Aorta (tissue), 5 donors: ENCODE measurements at regions not wholly inside any gene's neighbourhood (a gene's known extent, or its start where the extent isn't known, plus 50 kb on each side); places are given as distances from the start of the nearest gene placed in this dataset.

Experiments
- ATAC-seq: fragments of 200-7000 bp; cut with Tn5 transposase; one replicate; pipeline ENCODE4 v1.9.1; 2022; ENCODE audit warnings: moderate library complexity; ENCODE audit not compliant: low FRiP score
- DNase-seq, 2 donors: peaks; one replicate each; pipeline ENCODE4 v3.0.0-alpha.2; 2020
- H3K27ac ChIP-seq, 2 donors: one replicate each; pipeline ENCODE4 v1.5.1; 2013; ENCODE audit warnings: low read length in 2 of 2, mild to moderate bottlenecking in 2 of 2, moderate library complexity in 2 of 2, control low read depth in 1 of 2, inconsistent platforms in 1 of 2, low read depth in 1 of 2
- H3K27me3 ChIP-seq, 2 donors: one replicate each; pipeline ENCODE4 v1.6.1; 2013; ENCODE audit warnings: control low read depth in 1 of 2, low read length in 1 of 2, mild to moderate bottlenecking in 1 of 2, moderate library complexity in 1 of 2; ENCODE audit not compliant: insufficient read depth in 2 of 2, control insufficient read depth in 1 of 2
- H3K36me3 ChIP-seq, 2 donors: one replicate each; pipeline ENCODE4 v1.6.1; 2013; ENCODE audit warnings: control low read depth in 1 of 2, low read length in 1 of 2, mild to moderate bottlenecking in 1 of 2; ENCODE audit not compliant: insufficient read depth in 2 of 2, control insufficient read depth in 1 of 2
- H3K4me1 ChIP-seq, 2 donors: one replicate each; pipeline ENCODE4 v1.6.1; 2013; ENCODE audit warnings: low read length in 2 of 2, control low read depth in 1 of 2, mild to moderate bottlenecking in 1 of 2, moderate library complexity in 1 of 2; ENCODE audit not compliant: insufficient read depth in 2 of 2, control insufficient read depth in 1 of 2
- H3K4me3 ChIP-seq, 2 donors: one replicate each; pipeline ENCODE4 v1.5.1; 2013; ENCODE audit warnings: low read length in 2 of 2, control low read depth in 1 of 2, mild to moderate bottlenecking in 1 of 2
- H3K9me3 ChIP-seq: one replicate; pipeline ENCODE4 v1.6.1; 2013; ENCODE audit warnings: mild to moderate bottlenecking, low read length; ENCODE audit not compliant: control insufficient read depth
- WGBS, 2 donors: extraction: QIAGEN DNeasy Blood & Tissue Kit; methylation state at CpG; one replicate each; pipeline ENCODE4 v1.1.7; 2013; 5-methylcytosine and 5-hydroxymethylcytosine counted together
- intact Hi-C, 2 donors: fragments of 100-400 bp; cut with DNase I; formaldehyde crosslinking; loops; one replicate each; pipeline versions ENCODE4 v1.14.2 to v1.15.0; 2022
- donor health status: healthy with polysubstance abuse.
- donor health status: Bipolar disorder and iron deficiency.
- donor health status: DM: no; HTN: no; CAD: no.
- donor health status: DM: no; HTN: no; CAD: no.
- donor health status: DM: yes; HTN: yes; CAD: no.

DNA sequence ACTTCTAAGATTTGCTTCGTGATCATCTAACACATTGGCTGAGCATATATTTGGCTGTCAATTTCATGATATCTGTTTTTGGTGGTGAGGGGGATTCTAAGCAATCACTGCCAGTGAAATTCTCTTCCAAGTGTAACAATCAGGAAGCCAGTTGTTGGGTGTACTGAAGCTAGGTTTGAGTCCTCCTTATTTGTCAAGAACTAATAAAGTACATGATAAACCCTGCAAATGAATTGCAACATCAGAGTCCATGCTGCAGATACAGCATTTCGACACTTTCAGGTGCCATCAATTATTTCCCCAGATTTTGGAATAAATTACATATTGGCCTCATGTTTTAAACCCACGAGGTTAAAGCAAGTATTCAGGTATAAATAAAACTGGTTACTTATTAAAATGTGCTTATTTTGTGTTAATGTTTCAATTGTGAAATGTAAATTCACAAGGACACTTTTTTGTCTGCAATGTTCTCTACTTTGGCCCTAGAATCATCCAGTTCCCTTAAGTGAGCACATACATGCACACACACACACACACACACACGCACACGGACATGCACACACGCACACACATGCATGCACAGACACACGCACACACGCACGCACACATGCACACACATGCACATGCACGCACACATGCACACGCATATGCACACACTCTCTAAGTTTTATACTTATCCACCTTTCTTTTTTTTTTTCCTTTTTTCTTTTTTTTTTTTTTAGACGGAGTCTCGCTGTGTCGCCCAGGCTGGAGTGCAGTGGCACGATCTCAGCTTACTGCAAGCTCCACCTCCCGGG lies 510.2 kb upstream of the KLF6 start:
- Histone ChIP-seq H3K27me3 (no peaks in the 10 kb centered on the region), H3K27ac (no peak overlapping the region), H3K9me3 (no peaks in the 10 kb centered on the region), H3K4me3 (no peak overlapping the region), H3K4me1 (no peaks in the 10 kb centered on the region), H3K36me3 (no peaks in the 10 kb centered on the region)
- no peak for ATAC-seq
- DNase-seq: no peak
- intact Hi-C loops: no loop called here
- WGBS, 2 donors: 87 to 91% methylated on average over 16 of the region's 16 CpGs

DNA sequence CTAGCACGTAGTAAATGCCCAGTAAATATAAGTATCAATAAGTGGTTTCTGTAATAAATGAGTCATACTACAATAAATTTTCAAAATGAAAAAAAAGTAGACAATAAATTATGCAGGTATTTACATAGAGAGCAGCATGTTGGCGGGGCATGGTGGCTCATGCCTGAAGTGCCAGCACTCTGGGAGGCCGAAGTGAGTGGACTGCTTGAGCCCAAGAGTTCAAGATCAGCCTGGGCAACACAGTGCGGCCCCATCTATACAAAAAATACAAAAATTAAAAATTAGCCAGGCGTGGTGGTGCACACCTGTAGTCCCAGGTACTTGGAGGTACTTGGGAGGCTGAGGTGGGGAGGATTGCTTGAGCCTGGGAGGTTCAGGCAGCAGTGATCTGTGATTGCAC lies 509.3 kb upstream of the KLF6 start:
- no peaks in the 10 kb centered on the region for H3K9me3 ChIP-seq
- H3K36me3 ChIP-seq: no peaks in the 10 kb centered on the region
- no peak overlapping the region for H3K27ac ChIP-seq
- 97 to 98% methylated on average over 5 of the region's 5 CpGs for WGBS, 2 donors
- ATAC-seq (no peak), DNase-seq (no peak)
- intact Hi-C loops: no loop called here
- no peaks in the 10 kb centered on the region for H3K27me3 ChIP-seq
- H3K4me3 ChIP-seq: no peak overlapping the region
- H3K4me1 ChIP-seq: no peaks in the 10 kb centered on the region

DNA sequence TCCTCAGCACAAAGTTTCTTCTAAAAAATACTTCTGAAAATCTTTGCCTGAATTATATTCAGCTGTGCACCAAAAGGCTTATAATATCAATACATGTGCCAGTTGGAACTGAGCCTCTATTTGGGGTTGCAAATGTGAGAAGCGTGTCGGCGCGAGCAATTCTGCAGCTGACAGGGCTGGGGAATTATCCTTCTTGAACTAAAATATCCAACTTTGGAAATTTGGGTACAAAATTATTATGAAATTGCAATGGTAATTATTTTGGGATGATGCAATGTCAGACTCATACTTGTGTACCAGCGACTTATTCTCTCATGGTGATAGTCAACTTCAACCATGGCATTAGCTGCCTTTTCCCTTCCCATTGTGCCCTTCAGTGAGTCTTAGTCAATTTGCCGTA lies 507.0 kb upstream of the KLF6 start:
- H3K4me3 ChIP-seq: no peak overlapping the region
- H3K9me3 ChIP-seq: no peaks in the 10 kb centered on the region
- no peaks in the 10 kb centered on the region for H3K4me1 ChIP-seq
- intact Hi-C loops: no loop called here
- ATAC-seq (peak; percentile 62), DNase-seq (no peak)
- no peaks in the 10 kb centered on the region for H3K27me3 ChIP-seq
- no peak overlapping the region for H3K27ac ChIP-seq
- 14 to 22% methylated on average over 6 of the region's 6 CpGs for WGBS, 2 donors
- H3K36me3 ChIP-seq: no peaks in the 10 kb centered on the region

DNA sequence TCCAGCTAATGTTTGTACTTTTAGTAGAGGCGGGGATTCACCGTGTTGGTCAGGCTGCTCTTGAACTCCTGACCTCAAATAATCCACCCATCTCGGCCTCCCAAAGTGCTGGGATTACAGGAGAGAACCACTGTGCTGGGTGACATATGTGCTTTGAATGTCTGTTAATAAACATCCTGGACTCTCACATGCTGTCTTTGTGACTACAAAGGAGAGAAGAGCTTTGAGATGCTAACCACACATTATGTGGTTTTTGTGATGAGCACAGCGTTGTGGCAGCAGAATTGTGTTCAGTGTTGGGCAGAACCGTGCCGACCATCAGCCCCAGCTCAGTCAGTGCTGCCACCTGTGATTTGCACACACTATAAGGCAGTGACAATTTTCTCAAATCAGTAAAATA lies 500.1 kb upstream of the KLF6 start:
- H3K4me3 ChIP-seq: no peak overlapping the region
- H3K4me1 ChIP-seq: peaks cover 5 to 10% of the 10 kb centered on the region in 2 donors
- H3K27me3 ChIP-seq: no peaks in the 10 kb centered on the region
- peak overlapping the region; percentile 75 to 91 for H3K27ac ChIP-seq
- no peaks in the 10 kb centered on the region for H3K9me3 ChIP-seq
- 94 to 97% methylated on average over 6 of the region's 6 CpGs for WGBS, 2 donors
- ATAC-seq (no peak), DNase-seq (no peak)
- no peaks in the 10 kb centered on the region for H3K36me3 ChIP-seq
- intact Hi-C loops: no loop called here

DNA sequence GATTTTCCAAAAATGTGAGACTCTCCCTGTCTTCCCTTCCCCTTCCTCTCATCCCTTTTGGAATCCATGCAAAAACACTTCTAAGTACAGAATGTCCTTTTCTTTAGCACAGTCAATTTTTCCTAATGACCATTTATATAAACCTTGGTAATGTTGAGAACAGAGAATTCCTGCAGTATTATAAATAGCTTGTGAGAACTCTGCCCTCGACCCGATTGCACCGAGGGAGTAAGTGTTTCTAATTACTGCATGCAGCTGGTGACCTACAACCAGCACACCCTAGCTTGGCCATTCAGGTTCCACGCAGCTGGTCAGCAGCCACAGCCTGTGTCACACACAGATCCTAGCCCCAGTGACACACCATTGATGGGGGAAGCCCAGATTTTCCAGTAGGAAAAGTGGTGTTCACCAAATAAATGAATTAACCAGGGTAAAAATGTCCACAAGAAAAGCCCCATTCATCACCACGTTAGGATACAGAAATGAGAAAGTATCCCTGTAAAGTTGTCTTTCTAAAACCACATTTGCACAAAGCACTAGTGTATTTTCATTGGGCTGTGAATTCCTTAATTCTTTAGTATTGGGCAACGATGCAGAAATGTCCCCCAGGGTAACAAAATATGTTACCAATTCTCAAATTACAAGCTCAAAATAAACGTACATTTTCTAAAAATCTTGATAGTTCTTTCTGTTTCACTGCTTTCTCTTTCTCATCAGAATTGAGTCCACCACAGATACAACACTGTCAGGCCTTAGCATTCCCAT lies 499.0 kb upstream of the KLF6 start:
- no peaks in the 10 kb centered on the region for H3K9me3 ChIP-seq
- WGBS, 2 donors: 3 to 7% methylated on average over 7 of the region's 7 CpGs
- peaks cover 5 to 13% of the 10 kb centered on the region in 2 donors for H3K4me1 ChIP-seq
- peak overlapping the region; percentile 92 to 98 for H3K27ac ChIP-seq
- no peaks in the 10 kb centered on the region for H3K36me3 ChIP-seq
- DNase-seq (peak; percentile 69 to 90), ATAC-seq (peak; percentile 88)
- H3K4me3 ChIP-seq: no peak overlapping the region
- intact Hi-C loops: loop anchor here in 1 of 2 donors (5.0 kb wide), 2 partner anchors 42 to 58 kb away; no protein-coding TSS in a partner anchor
- no peaks in the 10 kb centered on the region for H3K27me3 ChIP-seq

DNA sequence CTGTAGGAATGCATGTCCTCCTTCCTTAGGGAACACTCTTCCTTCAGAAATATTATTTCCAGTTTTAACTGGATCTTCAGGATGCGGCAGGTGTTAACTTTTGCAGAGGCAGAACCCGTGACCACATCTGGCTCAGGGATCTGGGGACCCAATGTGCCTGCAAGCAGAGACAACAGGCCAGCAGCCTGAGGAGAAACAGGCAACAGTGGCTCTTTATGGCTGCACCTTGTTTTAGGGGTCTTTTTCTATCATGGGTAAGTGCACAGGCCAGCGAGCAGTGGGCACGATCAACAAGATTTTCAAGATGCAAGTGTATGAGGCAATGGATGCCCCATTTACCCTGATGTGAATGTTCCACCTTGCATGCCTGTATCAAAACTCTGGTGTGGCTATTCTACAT lies 497.5 kb upstream of the KLF6 start:
- no peak for DNase-seq
- H3K4me3 ChIP-seq: no peak overlapping the region
- peak overlapping the region; percentile 23 to 49 for H3K27ac ChIP-seq
- H3K36me3 ChIP-seq: no peaks in the 10 kb centered on the region
- no peak for ATAC-seq
- intact Hi-C loops: loop anchor here in 1 of 2 donors (5.0 kb wide), 2 partner anchors 40 to 60 kb away; no protein-coding TSS in a partner anchor
- 97% methylated on average over 4 of the region's 4 CpGs for WGBS, 2 donors
- no peaks in the 10 kb centered on the region for H3K27me3 ChIP-seq
- peaks cover 5 to 13% of the 10 kb centered on the region in 2 donors for H3K4me1 ChIP-seq
- H3K9me3 ChIP-seq: no peaks in the 10 kb centered on the region

DNA sequence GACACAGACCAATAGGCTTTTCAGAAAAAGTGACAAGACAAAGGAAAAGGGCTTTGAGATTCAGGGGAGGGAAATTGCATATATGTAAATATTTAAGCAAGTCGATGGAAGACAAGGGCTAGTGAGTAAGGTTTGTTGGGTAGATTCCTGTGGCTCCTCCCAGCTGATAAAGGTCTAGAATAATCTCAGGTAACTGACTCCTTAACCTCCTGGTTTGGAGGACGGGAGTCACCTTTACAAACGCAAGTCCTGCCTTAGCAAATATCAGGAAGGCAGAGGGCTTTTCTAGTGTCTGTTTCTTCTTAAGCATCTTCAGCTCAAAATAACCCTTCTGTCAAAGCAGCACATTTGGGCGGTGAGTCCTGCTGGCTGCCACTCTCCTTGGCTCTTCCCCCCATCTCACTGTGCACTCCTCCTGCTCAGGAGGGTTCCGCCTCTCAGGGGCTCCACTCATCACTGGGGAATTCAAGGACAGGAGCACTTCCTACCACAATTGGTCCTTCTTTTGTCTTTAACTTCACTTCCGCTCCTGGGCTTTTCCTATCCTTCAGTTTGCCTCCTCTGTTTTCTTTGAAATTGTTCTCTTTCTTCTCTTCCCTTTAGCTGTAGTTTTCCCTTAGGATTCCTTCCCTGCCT lies 496.3 kb upstream of the KLF6 start:
- intact Hi-C loops: loop anchor here in 1 of 2 donors (5.0 kb wide), 2 partner anchors 39 to 61 kb away; no protein-coding TSS in a partner anchor
- ATAC-seq (no peak), DNase-seq (no peak)
- H3K4me1 ChIP-seq: peaks cover 5 to 13% of the 10 kb centered on the region in 2 donors
- H3K27me3 ChIP-seq: no peaks in the 10 kb centered on the region
- 88 to 90% methylated on average over 6 of the region's 6 CpGs for WGBS, 2 donors
- H3K9me3 ChIP-seq: no peaks in the 10 kb centered on the region
- H3K4me3 ChIP-seq: no peak overlapping the region
- H3K27ac ChIP-seq: peak overlapping the region in 1 of 2 donors; percentile 65
- H3K36me3 ChIP-seq: no peaks in the 10 kb centered on the region

DNA sequence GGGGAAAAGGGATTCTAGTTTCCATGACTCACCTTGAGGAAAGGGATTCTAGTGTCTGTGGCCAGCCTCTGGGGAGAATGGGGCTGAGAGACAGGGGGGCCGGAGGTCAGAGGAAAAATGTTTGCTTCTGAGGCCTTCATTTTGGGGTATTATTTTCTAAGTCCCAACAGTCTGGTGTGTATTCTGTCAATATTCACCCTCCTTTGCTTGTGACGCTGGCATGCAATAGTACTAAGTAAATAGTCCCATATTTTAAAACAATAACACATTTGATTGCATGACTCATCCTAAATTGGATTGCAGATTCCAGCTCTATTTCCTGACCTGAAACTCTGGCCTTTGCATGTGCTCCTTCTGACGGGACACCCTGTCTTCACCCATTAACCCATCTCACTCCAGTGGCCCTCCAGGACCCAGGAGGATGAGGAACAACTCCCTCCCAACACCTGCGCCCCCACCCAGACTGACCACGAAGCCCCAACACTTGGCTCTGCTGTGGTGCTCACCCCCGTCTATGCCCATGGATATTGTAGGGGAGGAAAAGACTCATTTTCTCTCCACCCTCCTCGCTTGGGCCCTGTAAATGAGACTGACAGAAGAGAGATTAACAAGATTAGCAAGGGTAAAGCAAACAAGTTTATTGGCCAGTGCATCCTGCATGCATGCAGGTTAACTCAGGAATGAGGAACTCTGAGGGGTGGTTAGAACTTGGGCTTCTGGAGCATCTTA lies 495.6 kb upstream of the KLF6 start:
- DNase-seq: no peak
- peaks cover 5 to 13% of the 10 kb centered on the region in 2 donors for H3K4me1 ChIP-seq
- H3K9me3 ChIP-seq: no peaks in the 10 kb centered on the region
- intact Hi-C loops: loop anchor here in 1 of 2 donors (5.0 kb wide), 2 partner anchors 38 to 62 kb away; no protein-coding TSS in a partner anchor
- H3K27me3 ChIP-seq: no peaks in the 10 kb centered on the region
- peak overlapping the region; percentile 44 to 71 for H3K27ac ChIP-seq
- 56 to 61% methylated on average over 7 of the region's 7 CpGs for WGBS, 2 donors
- no peaks in the 10 kb centered on the region for H3K36me3 ChIP-seq
- no peak overlapping the region for H3K4me3 ChIP-seq
- peak; percentile 44 for ATAC-seq
